HG02973 (cell line): ENCODE measurements at regions not wholly inside any gene's neighbourhood (a gene's known extent, or its start where the extent isn't known, plus 50 kb on each side); places are given as distances from the start of the nearest gene placed in this dataset.

Source experiments
- ATAC-seq: cut with Tn5 transposase; IDR thresholded peaks from one replicate; pipeline ENCODE4 v1.9.1; 2021; ENCODE audit warnings: moderate library complexity; ENCODE audit not compliant: unreplicated experiment

- ATAC-seq, result no peak
These were observed 685.7 kb downstream of the ADGRL2 start for GRCh38 chr1:82486468-82486867.

GRCh38 chr1:82485591-82486369 is 685.0 kb downstream of the ADGRL2 start:
- ATAC-seq, result no peak

- ATAC-seq, result no peak
These were observed 682.4 kb downstream of the ADGRL2 start for GRCh38 chr1:82483146-82483545.

- ATAC-seq, result no peak
These were observed 678.2 kb downstream of the ADGRL2 start for GRCh38 chr1:82478916-82479315.

GRCh38 chr1:82472489-82473131 is 671.9 kb downstream of the ADGRL2 start:
- ATAC-seq, result no peak

GRCh38 chr1:82466891-82467290 is 666.2 kb downstream of the ADGRL2 start:
- ATAC-seq, result no peak

GRCh38 chr1:82466416-82466815 is 665.7 kb downstream of the ADGRL2 start:
- ATAC-seq, result no peak

- no peak for ATAC-seq
These were observed 664.3 kb downstream of the ADGRL2 start for GRCh38 chr1:82465024-82465423.

- ATAC-seq, result no peak
These were observed 663.7 kb downstream of the ADGRL2 start for GRCh38 chr1:82464362-82465001.

- no peak for ATAC-seq
These were observed 663.2 kb downstream of the ADGRL2 start for GRCh38 chr1:82463951-82464350.

- ATAC-seq, result no peak
These were observed 661.6 kb downstream of the ADGRL2 start for GRCh38 chr1:82462366-82462765.

- ATAC-seq, result no peak
These were observed 654.6 kb downstream of the ADGRL2 start for GRCh38 chr1:82455342-82455741.

GRCh38 chr1:82454431-82454830 is 653.7 kb downstream of the ADGRL2 start:
- no peak for ATAC-seq

GRCh38 chr1:82453511-82454185 is 652.9 kb downstream of the ADGRL2 start:
- no peak for ATAC-seq

GRCh38 chr1:82452096-82452495 is 651.4 kb downstream of the ADGRL2 start:
- ATAC-seq, result no peak

GRCh38 chr1:82451191-82451590 is 650.5 kb downstream of the ADGRL2 start:
- ATAC-seq, result no peak

- no peak for ATAC-seq
These were observed 648.8 kb downstream of the ADGRL2 start for GRCh38 chr1:82449506-82450057.

- ATAC-seq, result no peak
These were observed 646.2 kb downstream of the ADGRL2 start for GRCh38 chr1:82446955-82447354.

GRCh38 chr1:82446236-82446635 is 645.5 kb downstream of the ADGRL2 start:
- ATAC-seq, result no peak

GRCh38 chr1:82445827-82446226 is 645.1 kb downstream of the ADGRL2 start:
- ATAC-seq, result no peak

GRCh38 chr1:82445132-82445531 is 644.4 kb downstream of the ADGRL2 start:
- no peak for ATAC-seq
